HEK293T (cell line): ENCODE measurements at regions not wholly inside any gene's neighbourhood (a gene's known extent, or its start where the extent isn't known, plus 50 kb on each side); places are given as distances from the start of the nearest gene placed in this dataset.

Experiments
- BHLHE40 ChIP-seq: fragments of 450-650 bp; IDR thresholded peaks from 2 replicates; pipeline ENCODE4 v1.6.1; 2016; ENCODE audit warnings: mild to moderate bottlenecking, moderate library complexity, borderline replicate concordance
- FOXA1 ChIP-seq: fragments of 450-650 bp; IDR thresholded peaks from 2 replicates; pipeline ENCODE4 v1.6.1; 2016; ENCODE audit warnings: mild to moderate bottlenecking
- PKNOX1 ChIP-seq: fragments of 450-650 bp; IDR thresholded peaks from 2 replicates; pipeline ENCODE4 v1.6.1; 2016
- ZNF384 ChIP-seq: fragments of 450-650 bp; IDR thresholded peaks from 2 replicates; pipeline ENCODE4 v1.6.1; 2016

DNA sequence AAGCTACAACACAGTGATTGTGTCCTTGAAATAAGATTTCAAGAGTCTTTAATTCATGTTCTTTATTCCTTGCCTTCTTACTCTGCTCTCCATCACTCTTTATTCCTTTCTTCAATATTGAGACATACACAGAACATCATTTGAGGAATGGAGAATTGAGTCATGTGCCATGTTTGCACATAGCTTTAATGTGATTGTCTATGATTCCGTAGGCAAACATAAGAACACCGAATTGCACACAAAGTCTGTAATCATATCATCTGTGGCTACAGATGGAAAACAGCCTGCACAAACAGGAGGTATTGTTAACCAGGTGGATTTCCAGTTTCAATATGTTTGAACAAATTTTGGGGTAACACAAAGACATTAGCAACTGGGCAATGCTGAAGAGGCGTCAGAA lies 571.6 kb upstream of the GJE1 start:
- TF ChIP-seq BHLHE40 (no peak), PKNOX1 (no peak), FOXA1 (no peak), ZNF384 (no peak)
